Keratinocyte (primary cell): ENCODE measurements at regions not wholly inside any gene's neighbourhood (a gene's known extent, or its start where the extent isn't known, plus 50 kb on each side); places are given as distances from the start of the nearest gene placed in this dataset.

ENCODE experiments used
- DNase-seq: peaks from one replicate; pipeline ENCODE4 v3.0.0-alpha.2; 2011; ENCODE audit warnings: low read depth, missing footprints, low spot score
- FAIRE-seq: peaks from 2 replicates; lab custom pipeline; 2011; peaks lifted over from hg19 to GRCh38; lab: Jason Lieb, UNC
- H2AFZ ChIP-seq: 2 replicates; pipeline ENCODE4 v1.6.0; 2012; ENCODE audit warnings: low read length, control low read depth, inconsistent platforms; ENCODE audit not compliant: control insufficient read depth
- H3K27ac ChIP-seq: 2 replicates; pipeline ENCODE4 v1.5.1; 2011; ENCODE audit warnings: low read length; ENCODE audit not compliant: control insufficient read depth, insufficient read depth
- H3K27me3 ChIP-seq: 3 replicates; pipeline ENCODE4 v1.6.0; 2011; ENCODE audit warnings: low read length; ENCODE audit not compliant: control insufficient read depth, insufficient read depth; ENCODE audit errors: extremely low read depth
- H3K36me3 ChIP-seq, 2 experiments: 2 replicates in 1 of 2; 3 replicates in 1 of 2; pipeline ENCODE4 v1.5.1; 2011; ENCODE audit warnings: low read length in 2 of 2, mild to moderate bottlenecking in 1 of 2; ENCODE audit not compliant: control insufficient read depth in 2 of 2, insufficient read depth in 2 of 2; ENCODE audit errors: extremely low read depth in 1 of 2
- H3K4me1 ChIP-seq: 3 replicates; pipeline ENCODE4 v1.5.1; 2011; ENCODE audit warnings: low read length; ENCODE audit not compliant: control insufficient read depth, insufficient read depth; ENCODE audit errors: extremely low read depth
- H3K4me2 ChIP-seq: 3 replicates; pipeline ENCODE4 v1.6.0; 2011; ENCODE audit warnings: low read depth, low read length; ENCODE audit not compliant: control insufficient read depth, insufficient read depth; ENCODE audit errors: extremely low read depth
- H3K4me3 ChIP-seq, 3 experiments: fragments of 200-600 bp in 1 of 3; sonication (generic) in 1 of 3; 2 replicates in 2 of 3; 3 replicates in 1 of 3; pipeline ENCODE4 v1.5.1; 2011 to 2016; ENCODE audit warnings: low read length in 3 of 3, mild to moderate bottlenecking in 3 of 3, control low read depth in 2 of 3, inconsistent platforms in 1 of 3, low read depth in 1 of 3, mixed read lengths in 1 of 3, mixed run types in 1 of 3, moderate library complexity in 1 of 3; ENCODE audit not compliant: control insufficient read depth in 2 of 3, insufficient read depth in 2 of 3; ENCODE audit errors: extremely low read depth in 1 of 3
- H3K79me2 ChIP-seq: 2 replicates; pipeline ENCODE4 v1.6.0; 2012; ENCODE audit warnings: low read length; ENCODE audit not compliant: control insufficient read depth, insufficient read depth
- H3K9ac ChIP-seq: 3 replicates; pipeline ENCODE4 v1.6.0; 2011; ENCODE audit warnings: low read length; ENCODE audit not compliant: control insufficient read depth, insufficient read depth; ENCODE audit errors: extremely low read depth
- H3K9me1 ChIP-seq: 3 replicates; pipeline ENCODE4 v1.6.0; 2011; ENCODE audit warnings: low read length; ENCODE audit not compliant: control insufficient read depth, insufficient read depth; ENCODE audit errors: extremely low read depth
- H3K9me3 ChIP-seq: 2 replicates; pipeline ENCODE4 v1.5.1; 2012; ENCODE audit warnings: low read depth, low read length; ENCODE audit not compliant: control insufficient read depth
- H4K20me1 ChIP-seq: 3 replicates; pipeline ENCODE4 v1.6.0; 2011; ENCODE audit warnings: low read length; ENCODE audit not compliant: control insufficient read depth, insufficient read depth; ENCODE audit errors: extremely low read depth
- EZH2 ChIP-seq: IDR thresholded peaks from one replicate; pipeline ENCODE4 v1.6.1; 2012; ENCODE audit warnings: inconsistent platforms, mild to moderate bottlenecking, low read length, moderate library complexity
- dilution Hi-C: fragments of 300-500 bp; cut with MboI; formaldehyde crosslinking; loops from one replicate; pipeline ENCODE4 v1.7.0; 2020; ENCODE audit warnings: low sequenced_read_pairs; ENCODE audit not compliant: extremely low pct_ligation_motif_present
- TF ChIP-seq, protein P1 (sequence below), 3 experiments: IDR thresholded peaks in 1 of 3; conservative IDR thresholded peaks in 1 of 3; optimal IDR thresholded peaks in 1 of 3; 2 replicates in 2 of 3; 3 replicates in 1 of 3; pipeline versions ENCODE3 to v1.5.1; 2011; ENCODE audit warnings: low read length in 3 of 3, mild to moderate bottlenecking in 3 of 3, moderate library complexity in 2 of 3, control low read depth in 1 of 3, inconsistent platforms in 1 of 3; ENCODE audit not compliant: insufficient read depth in 2 of 3; ENCODE audit errors: extremely low read depth in 1 of 3

DNA sequence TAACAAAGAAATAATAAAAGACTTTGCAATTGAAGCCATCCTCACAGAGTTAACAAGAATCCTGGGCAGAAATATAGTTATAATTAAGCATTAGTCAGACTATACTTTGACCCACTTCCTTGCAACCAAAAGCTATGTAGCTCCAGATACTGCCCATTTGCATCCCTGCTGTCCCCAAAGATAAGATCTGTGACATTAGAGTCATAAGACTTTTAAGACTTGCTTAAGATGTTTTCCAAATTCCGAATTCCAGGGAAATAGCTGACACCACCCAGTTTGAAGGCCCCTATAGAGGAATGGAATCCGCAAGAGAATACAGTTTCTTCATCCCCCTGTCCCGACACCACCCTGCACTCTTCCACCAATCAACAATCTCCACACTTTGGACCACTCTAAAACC lies 69.5 kb upstream of the TLK1 start:
- dilution Hi-C loops: no loop called here
- no peak for FAIRE-seq

GRCh38 chr2:171228826-171229225 lies 68.1 kb upstream of the TLK1 start:
- H3K9ac ChIP-seq: no peak overlapping the region
- H3K9me1 ChIP-seq: no peaks in the 10 kb centered on the region
- no peak overlapping the region for H3K4me2 ChIP-seq
- no peaks in the 10 kb centered on the region for H3K79me2 ChIP-seq
- no peaks in the 10 kb centered on the region for H4K20me1 ChIP-seq
- H3K27ac ChIP-seq: no peak overlapping the region
- FAIRE-seq (no peak), DNase-seq (no peak)
- H3K4me3 ChIP-seq: no peak overlapping the region
- no peak for TF ChIP-seq EZH2
- TF ChIP-seq, protein P1, sequence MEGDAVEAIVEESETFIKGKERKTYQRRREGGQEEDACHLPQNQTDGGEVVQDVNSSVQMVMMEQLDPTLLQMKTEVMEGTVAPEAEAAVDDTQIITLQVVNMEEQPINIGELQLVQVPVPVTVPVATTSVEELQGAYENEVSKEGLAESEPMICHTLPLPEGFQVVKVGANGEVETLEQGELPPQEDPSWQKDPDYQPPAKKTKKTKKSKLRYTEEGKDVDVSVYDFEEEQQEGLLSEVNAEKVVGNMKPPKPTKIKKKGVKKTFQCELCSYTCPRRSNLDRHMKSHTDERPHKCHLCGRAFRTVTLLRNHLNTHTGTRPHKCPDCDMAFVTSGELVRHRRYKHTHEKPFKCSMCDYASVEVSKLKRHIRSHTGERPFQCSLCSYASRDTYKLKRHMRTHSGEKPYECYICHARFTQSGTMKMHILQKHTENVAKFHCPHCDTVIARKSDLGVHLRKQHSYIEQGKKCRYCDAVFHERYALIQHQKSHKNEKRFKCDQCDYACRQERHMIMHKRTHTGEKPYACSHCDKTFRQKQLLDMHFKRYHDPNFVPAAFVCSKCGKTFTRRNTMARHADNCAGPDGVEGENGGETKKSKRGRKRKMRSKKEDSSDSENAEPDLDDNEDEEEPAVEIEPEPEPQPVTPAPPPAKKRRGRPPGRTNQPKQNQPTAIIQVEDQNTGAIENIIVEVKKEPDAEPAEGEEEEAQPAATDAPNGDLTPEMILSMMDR (optimal IDR thresholded peaks at IDR 0.05 in 1 of 3, IDR thresholded peaks at IDR 0.05 in 1 of 3, conservative IDR thresholded peaks at IDR 0.05 in 1 of 3; ENCODE audit: extremely low read depth in 1 of 3, insufficient read depth in 2 of 3, low read length in 3 of 3): no peak
- H2AFZ ChIP-seq: no peak overlapping the region
- peaks cover 25% of the 10 kb centered on the region for H3K4me1 ChIP-seq
- dilution Hi-C loops: no loop called here
- H3K36me3 ChIP-seq: no peaks in the 10 kb centered on the region
- H3K27me3 ChIP-seq: no peaks in the 10 kb centered on the region
- H3K9me3 ChIP-seq: no peaks in the 10 kb centered on the region

More for the DNA sequence above, 69.5 kb upstream of the TLK1 start:
- Histone ChIP-seq H3K9ac (no peak overlapping the region), H3K4me3 (no peak overlapping the region), H3K79me2 (no peaks in the 10 kb centered on the region), H3K4me1 (peaks cover 21% of the 10 kb centered on the region), H3K9me1 (no peaks in the 10 kb centered on the region), H3K27ac (no peak overlapping the region), H2AFZ (no peak overlapping the region), H3K27me3 (no peaks in the 10 kb centered on the region), H4K20me1 (no peaks in the 10 kb centered on the region), H3K9me3 (no peaks in the 10 kb centered on the region), H3K36me3 (no peaks in the 10 kb centered on the region), H3K4me2 (no peak overlapping the region)
- no peak for DNase-seq
- TF ChIP-seq, protein P1 (optimal IDR thresholded peaks at IDR 0.05 in 1 of 3, IDR thresholded peaks at IDR 0.05 in 1 of 3, conservative IDR thresholded peaks at IDR 0.05 in 1 of 3; ENCODE audit: extremely low read depth in 1 of 3, insufficient read depth in 2 of 3, low read length in 3 of 3): no peak
- no peak for TF ChIP-seq EZH2
